HCT116 (cell line): ENCODE measurements at regions not wholly inside any gene's neighbourhood (a gene's known extent, or its start where the extent isn't known, plus 50 kb on each side); places are given as distances from the start of the nearest gene placed in this dataset.

Experiments
- ATAC-seq: fragments of 200-7000 bp; cut with Tn5 transposase; 2 replicates; pipeline ENCODE4 v1.9.1; 2020; ENCODE audit warnings: mild to moderate bottlenecking, moderate library complexity
- BruUV-seq: library from RNA; stranded (reverse); fragments of 400-500 nt; replicated peaks from 2 replicates; lab custom pipeline; 2021; lab: Mats Ljungman, UMichigan
- CTCF ChIA-PET: fragments of 300-600 bp; sonication (Branson Sonifier 250); formaldehyde crosslinking; loops from one replicate; lab custom pipeline; 2021; ENCODE audit warnings: antibody characterized with exemption; lab: Charles Lee
- POLR2A ChIA-PET: fragments of 300-600, 350-600 bp; sonication (Branson Sonifier 250); formaldehyde crosslinking; loops from one replicate; lab custom pipeline; 2021; ENCODE audit warnings: antibody characterized with exemption; lab: Charles Lee
- RAD21 ChIA-PET, 2 experiments: fragments of 300-600 bp; sonication (Branson Sonifier 250); formaldehyde crosslinking; loops; one replicate each; lab custom pipeline; 2023; ENCODE audit warnings: low total read pairs in 2 of 2; ENCODE audit not compliant: uncharacterized antibody in 2 of 2, unreplicated experiment in 2 of 2, low non-redundant PET in 1 of 2; lab: Charles Lee
- DNase-seq: peaks from one replicate; pipeline ENCODE4 v3.0.0-alpha.2; 2010; ENCODE audit warnings: low read depth, low spot score
- H2AFZ ChIP-seq: fragments of 200-600 bp; shearing (Covaris generic), sonication (generic); 2 replicates; pipeline ENCODE4 v1.6.1; 2017; ENCODE audit warnings: low read depth, mixed run types, mixed read lengths, antibody characterized with exemption, low read length; ENCODE audit not compliant: poor library complexity, severe bottlenecking
- H3K27ac ChIP-seq: 2 replicates; pipeline ENCODE4 v1.5.1; 2012; ENCODE audit warnings: low read depth, low read length
- H3K27me3 ChIP-seq: fragments of 200-600 bp; sonication (generic); 2 replicates; pipeline ENCODE4 v1.6.1; 2016; ENCODE audit warnings: mixed run types, low read length, mixed read lengths; ENCODE audit not compliant: insufficient read depth
- H3K36me3 ChIP-seq, 2 experiments: fragments of 200-500 bp in 1 of 2; fragments of 200-600 bp in 1 of 2; sonication (Bioruptor generic) in 1 of 2; sonication (generic) in 1 of 2; 2 replicates each; pipeline versions ENCODE4 v1.5.1 to v1.6.1; 2014 to 2016; ENCODE audit warnings: low read length in 2 of 2, inconsistent platforms in 1 of 2, mixed read lengths in 1 of 2, mixed run types in 1 of 2; ENCODE audit not compliant: insufficient read depth in 2 of 2, control insufficient read depth in 1 of 2
- H3K4me1 ChIP-seq, 2 experiments: fragments of 200-600 bp in 1 of 2; sonication (generic) in 1 of 2; 2 replicates each; pipeline versions ENCODE4 v1.5.1 to v1.6.1; 2012 to 2017; ENCODE audit warnings: low read length in 2 of 2, inconsistent platforms in 1 of 2, mild to moderate bottlenecking in 1 of 2, mixed read lengths in 1 of 2, mixed run types in 1 of 2, moderate library complexity in 1 of 2; ENCODE audit not compliant: insufficient read depth in 2 of 2, control insufficient read depth in 1 of 2
- H3K4me2 ChIP-seq: fragments of 200-600 bp; sonication (generic); 2 replicates; pipeline ENCODE4 v1.6.1; 2017; ENCODE audit warnings: mixed run types, low read length, mixed read lengths
- H3K4me3 ChIP-seq, 2 experiments: fragments of 200-600 bp in 1 of 2; sonication (generic) in 1 of 2; replicated peaks in 1 of 2; 2 replicates each; pipeline ENCODE4 v1.5.1; 2011 to 2016; ENCODE audit warnings: low read length in 2 of 2, control low read depth in 1 of 2, low read depth in 1 of 2, mild to moderate bottlenecking in 1 of 2, mixed read lengths in 1 of 2, mixed run types in 1 of 2
- H3K79me2 ChIP-seq: fragments of 200-600 bp; sonication (generic); 2 replicates; pipeline ENCODE4 v1.6.1; 2017; ENCODE audit warnings: mild to moderate bottlenecking, mixed run types, low read length, moderate library complexity, mixed read lengths; ENCODE audit not compliant: insufficient read depth
- H3K9ac ChIP-seq: fragments of 200-600 bp; sonication (generic); 2 replicates; pipeline ENCODE4 v1.6.1; 2016; ENCODE audit warnings: low read length, mixed read lengths
- H3K9me2 ChIP-seq: fragments of 200-600 bp; sonication (generic), shearing (Covaris generic); 2 replicates; pipeline ENCODE4 v1.6.1; 2017; ENCODE audit warnings: mixed run types, mild to moderate bottlenecking, moderate library complexity; ENCODE audit not compliant: insufficient read depth
- H3K9me3 ChIP-seq, 2 experiments: fragments of 200-500 bp in 1 of 2; fragments of 200-600 bp in 1 of 2; sonication (Bioruptor generic) in 1 of 2; sonication (generic) in 1 of 2; 2 replicates each; pipeline ENCODE4 v1.6.1; 2014 to 2017; ENCODE audit warnings: low read length in 2 of 2, mixed read lengths in 2 of 2, inconsistent platforms in 1 of 2, low read depth in 1 of 2, mild to moderate bottlenecking in 1 of 2, mixed run types in 1 of 2, moderate library complexity in 1 of 2; ENCODE audit not compliant: control insufficient read depth in 1 of 2, insufficient read depth in 1 of 2
- H4K20me1 ChIP-seq: fragments of 200-600 bp; sonication (generic), shearing (Covaris generic); 2 replicates; pipeline ENCODE4 v1.6.1; 2017; ENCODE audit warnings: mixed run types, mild to moderate bottlenecking, moderate library complexity; ENCODE audit not compliant: insufficient read depth
- EZH2 ChIP-seq: fragments of 200-600 bp; sonication (generic); IDR thresholded peaks from 2 replicates; pipeline ENCODE4 v1.6.1; 2017; ENCODE audit warnings: antibody characterized with exemption, mixed run types
- FOSL1 ChIP-seq: IDR thresholded peaks from 2 replicates; pipeline ENCODE4 v1.6.1; 2012; ENCODE audit warnings: low read depth
- POLR2A ChIP-seq: IDR thresholded peaks from 2 replicates; pipeline ENCODE4 v1.7.0; 2011; ENCODE audit warnings: borderline replicate concordance; ENCODE audit not compliant: insufficient read depth, insufficient read length; ENCODE audit errors: extremely low read depth
- POLR2AphosphoS5 ChIP-seq: IDR thresholded peaks from 2 replicates; pipeline ENCODE4 v1.6.1; 2011; ENCODE audit warnings: mild to moderate bottlenecking, low read depth, low read length, moderate library complexity
- ZNF274 ChIP-seq: fragments of 200-500 bp; sonication (Bioruptor generic); IDR thresholded peaks from 2 replicates; pipeline ENCODE4 v1.6.1; 2014; ENCODE audit warnings: mild to moderate bottlenecking, low read depth, low read length, inconsistent platforms
- intact Hi-C: fragments of 100-400 bp; cut with micrococcal nuclease; formaldehyde crosslinking; loops from 2 replicates; pipeline ENCODE4 v1.10.0; 2022
- TF ChIP-seq, protein P1 (sequence below): IDR thresholded peaks from 2 replicates; pipeline ENCODE4 v1.6.1; 2012; ENCODE audit warnings: low read depth
- TF ChIP-seq, protein P2 (sequence below): IDR thresholded peaks from 2 replicates; pipeline ENCODE4 v1.6.1; 2012
- TF ChIP-seq, protein P3 (sequence below), 3 experiments: fragments of 200-600 bp in 1 of 3; sonication (generic) in 1 of 3; IDR thresholded peaks in 2 of 3; conservative IDR thresholded peaks in 1 of 3; 2 replicates each; pipeline ENCODE4 v1.5.1; 2012 to 2017; ENCODE audit warnings: low read depth in 2 of 3, low read length in 2 of 3, antibody characterized with exemption in 1 of 3, borderline replicate concordance in 1 of 3, control low read depth in 1 of 3, mild to moderate bottlenecking in 1 of 3, mixed read lengths in 1 of 3, mixed run types in 1 of 3, moderate library complexity in 1 of 3; ENCODE audit not compliant: insufficient read depth in 1 of 3
- TF ChIP-seq, protein P4 (sequence below): IDR thresholded peaks from 2 replicates; pipeline ENCODE4 v1.6.1; 2012

DNA sequence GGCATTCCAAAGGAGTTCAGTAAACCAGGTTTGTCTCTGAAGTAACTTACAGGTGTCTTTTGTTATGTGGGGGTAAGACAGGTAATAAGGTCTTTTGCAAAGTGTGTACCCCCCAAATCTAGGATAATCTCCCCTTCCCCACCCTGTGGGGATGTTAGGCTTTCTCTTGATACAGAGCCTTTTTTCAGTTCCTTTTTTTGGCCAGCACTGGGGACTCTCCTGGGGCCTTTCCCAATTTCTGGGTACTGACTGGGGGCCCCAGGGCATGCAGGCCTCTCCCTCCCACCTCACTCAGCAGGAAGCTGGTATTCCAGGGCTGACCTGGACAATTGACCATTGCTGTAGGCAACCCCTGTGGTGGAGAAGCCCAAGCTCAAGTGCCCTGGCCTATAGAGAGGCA lies 84.3 kb upstream of the IRX6 start:
- Histone ChIP-seq H4K20me1 (no peaks in the 10 kb centered on the region), H3K4me3 (no peak overlapping the region), H3K27ac (no peak overlapping the region), H3K27me3 (peaks cover 12% of the 10 kb centered on the region; the same call in 1 of the 2 replicates), H3K4me2 (no peak overlapping the region), H2AFZ (no peak overlapping the region), H3K9me3 (no peaks in the 10 kb centered on the region), H3K36me3 (no peaks in the 10 kb centered on the region), H3K79me2 (no peaks in the 10 kb centered on the region), H3K9ac (no peak overlapping the region), H3K9me2 (no peaks in the 10 kb centered on the region), H3K4me1 (no peaks in the 10 kb centered on the region)
- ChIA-PET CTCF (no interaction called here), RAD21 (no interaction called here), POLR2A (no interaction called here)
- no peak for TF ChIP-seq ZNF274
- no peak for TF ChIP-seq FOSL1
- TF ChIP-seq EZH2 = no peak
- no peak for TF ChIP-seq POLR2AphosphoS5
- TF ChIP-seq, protein P1, sequence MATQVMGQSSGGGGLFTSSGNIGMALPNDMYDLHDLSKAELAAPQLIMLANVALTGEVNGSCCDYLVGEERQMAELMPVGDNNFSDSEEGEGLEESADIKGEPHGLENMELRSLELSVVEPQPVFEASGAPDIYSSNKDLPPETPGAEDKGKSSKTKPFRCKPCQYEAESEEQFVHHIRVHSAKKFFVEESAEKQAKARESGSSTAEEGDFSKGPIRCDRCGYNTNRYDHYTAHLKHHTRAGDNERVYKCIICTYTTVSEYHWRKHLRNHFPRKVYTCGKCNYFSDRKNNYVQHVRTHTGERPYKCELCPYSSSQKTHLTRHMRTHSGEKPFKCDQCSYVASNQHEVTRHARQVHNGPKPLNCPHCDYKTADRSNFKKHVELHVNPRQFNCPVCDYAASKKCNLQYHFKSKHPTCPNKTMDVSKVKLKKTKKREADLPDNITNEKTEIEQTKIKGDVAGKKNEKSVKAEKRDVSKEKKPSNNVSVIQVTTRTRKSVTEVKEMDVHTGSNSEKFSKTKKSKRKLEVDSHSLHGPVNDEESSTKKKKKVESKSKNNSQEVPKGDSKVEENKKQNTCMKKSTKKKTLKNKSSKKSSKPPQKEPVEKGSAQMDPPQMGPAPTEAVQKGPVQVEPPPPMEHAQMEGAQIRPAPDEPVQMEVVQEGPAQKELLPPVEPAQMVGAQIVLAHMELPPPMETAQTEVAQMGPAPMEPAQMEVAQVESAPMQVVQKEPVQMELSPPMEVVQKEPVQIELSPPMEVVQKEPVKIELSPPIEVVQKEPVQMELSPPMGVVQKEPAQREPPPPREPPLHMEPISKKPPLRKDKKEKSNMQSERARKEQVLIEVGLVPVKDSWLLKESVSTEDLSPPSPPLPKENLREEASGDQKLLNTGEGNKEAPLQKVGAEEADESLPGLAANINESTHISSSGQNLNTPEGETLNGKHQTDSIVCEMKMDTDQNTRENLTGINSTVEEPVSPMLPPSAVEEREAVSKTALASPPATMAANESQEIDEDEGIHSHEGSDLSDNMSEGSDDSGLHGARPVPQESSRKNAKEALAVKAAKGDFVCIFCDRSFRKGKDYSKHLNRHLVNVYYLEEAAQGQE = no peak
- TF ChIP-seq, protein P2, sequence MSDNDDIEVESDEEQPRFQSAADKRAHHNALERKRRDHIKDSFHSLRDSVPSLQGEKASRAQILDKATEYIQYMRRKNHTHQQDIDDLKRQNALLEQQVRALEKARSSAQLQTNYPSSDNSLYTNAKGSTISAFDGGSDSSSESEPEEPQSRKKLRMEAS = no peak
- TF ChIP-seq, protein P3, sequence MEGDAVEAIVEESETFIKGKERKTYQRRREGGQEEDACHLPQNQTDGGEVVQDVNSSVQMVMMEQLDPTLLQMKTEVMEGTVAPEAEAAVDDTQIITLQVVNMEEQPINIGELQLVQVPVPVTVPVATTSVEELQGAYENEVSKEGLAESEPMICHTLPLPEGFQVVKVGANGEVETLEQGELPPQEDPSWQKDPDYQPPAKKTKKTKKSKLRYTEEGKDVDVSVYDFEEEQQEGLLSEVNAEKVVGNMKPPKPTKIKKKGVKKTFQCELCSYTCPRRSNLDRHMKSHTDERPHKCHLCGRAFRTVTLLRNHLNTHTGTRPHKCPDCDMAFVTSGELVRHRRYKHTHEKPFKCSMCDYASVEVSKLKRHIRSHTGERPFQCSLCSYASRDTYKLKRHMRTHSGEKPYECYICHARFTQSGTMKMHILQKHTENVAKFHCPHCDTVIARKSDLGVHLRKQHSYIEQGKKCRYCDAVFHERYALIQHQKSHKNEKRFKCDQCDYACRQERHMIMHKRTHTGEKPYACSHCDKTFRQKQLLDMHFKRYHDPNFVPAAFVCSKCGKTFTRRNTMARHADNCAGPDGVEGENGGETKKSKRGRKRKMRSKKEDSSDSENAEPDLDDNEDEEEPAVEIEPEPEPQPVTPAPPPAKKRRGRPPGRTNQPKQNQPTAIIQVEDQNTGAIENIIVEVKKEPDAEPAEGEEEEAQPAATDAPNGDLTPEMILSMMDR (IDR thresholded peaks at IDR 0.05 in 2 of 3, conservative IDR thresholded peaks at IDR 0.05 in 1 of 3; ENCODE audit: borderline replicate concordance in 1 of 3, insufficient read depth in 1 of 3, low read depth in 2 of 3, low read length in 2 of 3) = no peak
- TF ChIP-seq, protein P4, sequence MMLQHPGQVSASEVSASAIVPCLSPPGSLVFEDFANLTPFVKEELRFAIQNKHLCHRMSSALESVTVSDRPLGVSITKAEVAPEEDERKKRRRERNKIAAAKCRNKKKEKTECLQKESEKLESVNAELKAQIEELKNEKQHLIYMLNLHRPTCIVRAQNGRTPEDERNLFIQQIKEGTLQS = no peak
- TF ChIP-seq POLR2A = no peak
- BruUV-seq = no TSS peak
- DNase-seq (no peak), ATAC-seq (no peak)
- intact Hi-C loops = no loop called here
